ENCODE measurements at regions not wholly inside any gene's neighbourhood (a gene's known extent, or its start where the extent isn't known, plus 50 kb on each side); places are given as distances from the start of the nearest gene placed in this dataset.

DNA sequence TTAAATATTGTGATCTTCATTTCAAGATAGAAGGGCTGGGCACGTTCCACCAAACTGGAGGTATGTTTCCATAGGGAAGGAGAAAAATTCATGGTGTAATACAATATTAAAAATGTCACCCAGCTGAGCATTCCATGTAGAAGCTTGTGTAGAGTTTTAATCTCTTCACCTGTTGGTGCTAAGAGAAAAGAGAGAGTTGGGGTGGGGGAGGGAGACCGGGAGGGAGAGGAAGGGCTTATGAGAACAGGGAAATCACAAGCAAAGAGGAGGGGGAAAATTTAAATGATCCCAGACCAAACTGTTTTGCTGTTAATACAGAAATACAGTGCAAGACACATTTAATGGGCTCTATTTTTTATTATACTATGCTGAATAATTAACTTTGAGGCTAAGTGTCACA lies 345.8 kb downstream of the ZNF536 start:
- H3K36me3 Mint-ChIP-seq: no peaks in the 10 kb centered on the region
- H3K4me3 ChIP-seq (replicated peaks in 1 of 3; ENCODE audit: low read depth in 2 of 3, low read length in 3 of 3): no peak overlapping the region
- H3K27ac ChIP-seq (ENCODE audit: low read depth in 1 of 2, low read length in 2 of 2): no peak overlapping the region
- no peaks in the 10 kb centered on the region for H4K20me1 ChIP-seq (ENCODE audit: insufficient read depth, low read length)
- H3K27ac Mint-ChIP-seq: no peak overlapping the region
- no peaks in the 10 kb centered on the region for H3K9me3 ChIP-seq (replicated peaks in 1 of 2; ENCODE audit: control insufficient read depth in 1 of 2, insufficient read depth in 1 of 2, low read length in 2 of 2)
- H3K4me2 ChIP-seq (replicated peaks; ENCODE audit: extremely low read depth, low read length, poor library complexity, severe bottlenecking): no peak overlapping the region
- H3K4me1 Mint-ChIP-seq: peaks cover 14% of the 10 kb centered on the region
- no CpG with 5 or more reads among the region's 2 CpGs for WGBS (ENCODE audit: insufficient coverage)
- no peak overlapping the region for H2AFZ ChIP-seq (ENCODE audit: insufficient read depth, low read depth, low read length, poor library complexity, severe bottlenecking)
- TF ChIP-seq, protein P1, sequence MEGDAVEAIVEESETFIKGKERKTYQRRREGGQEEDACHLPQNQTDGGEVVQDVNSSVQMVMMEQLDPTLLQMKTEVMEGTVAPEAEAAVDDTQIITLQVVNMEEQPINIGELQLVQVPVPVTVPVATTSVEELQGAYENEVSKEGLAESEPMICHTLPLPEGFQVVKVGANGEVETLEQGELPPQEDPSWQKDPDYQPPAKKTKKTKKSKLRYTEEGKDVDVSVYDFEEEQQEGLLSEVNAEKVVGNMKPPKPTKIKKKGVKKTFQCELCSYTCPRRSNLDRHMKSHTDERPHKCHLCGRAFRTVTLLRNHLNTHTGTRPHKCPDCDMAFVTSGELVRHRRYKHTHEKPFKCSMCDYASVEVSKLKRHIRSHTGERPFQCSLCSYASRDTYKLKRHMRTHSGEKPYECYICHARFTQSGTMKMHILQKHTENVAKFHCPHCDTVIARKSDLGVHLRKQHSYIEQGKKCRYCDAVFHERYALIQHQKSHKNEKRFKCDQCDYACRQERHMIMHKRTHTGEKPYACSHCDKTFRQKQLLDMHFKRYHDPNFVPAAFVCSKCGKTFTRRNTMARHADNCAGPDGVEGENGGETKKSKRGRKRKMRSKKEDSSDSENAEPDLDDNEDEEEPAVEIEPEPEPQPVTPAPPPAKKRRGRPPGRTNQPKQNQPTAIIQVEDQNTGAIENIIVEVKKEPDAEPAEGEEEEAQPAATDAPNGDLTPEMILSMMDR (IDR thresholded peaks at IDR 0.05): no peak
- H3K9me3 Mint-ChIP-seq: peaks cover 0 to 2% (median 0%) of the 10 kb centered on the region in 7 donors
- no peaks in the 10 kb centered on the region for H3K27me3 ChIP-seq (ENCODE audit: control insufficient read depth in 2 of 2, insufficient read depth in 2 of 2, low read length in 2 of 2)
- peaks cover 6 to 16% of the 10 kb centered on the region in 2 donors for H3K4me1 ChIP-seq (ENCODE audit: control insufficient read depth in 1 of 2, insufficient read depth in 2 of 2, low read length in 2 of 2)
- H3K27me3 Mint-ChIP-seq (ENCODE audit: low read depth in 3 of 3): peaks cover 2 to 16% (median 7%) of the 10 kb centered on the region in 3 donors
- no peak for DNase-seq
- no peaks in the 10 kb centered on the region for H3K79me2 ChIP-seq (ENCODE audit: insufficient read depth, low read length)
- intact Hi-C loops (cut with micrococcal nuclease): no loop called here
- no peaks in the 10 kb centered on the region for H3K36me3 ChIP-seq (replicated peaks in 1 of 2; ENCODE audit: control insufficient read depth in 1 of 2, insufficient read depth in 2 of 2, low read length in 2 of 2)
- H3K9ac ChIP-seq (ENCODE audit: insufficient read depth, low read length, poor library complexity, severe bottlenecking): no peak overlapping the region
- H3K4me3 Mint-ChIP-seq: no peak overlapping the region

DNA sequence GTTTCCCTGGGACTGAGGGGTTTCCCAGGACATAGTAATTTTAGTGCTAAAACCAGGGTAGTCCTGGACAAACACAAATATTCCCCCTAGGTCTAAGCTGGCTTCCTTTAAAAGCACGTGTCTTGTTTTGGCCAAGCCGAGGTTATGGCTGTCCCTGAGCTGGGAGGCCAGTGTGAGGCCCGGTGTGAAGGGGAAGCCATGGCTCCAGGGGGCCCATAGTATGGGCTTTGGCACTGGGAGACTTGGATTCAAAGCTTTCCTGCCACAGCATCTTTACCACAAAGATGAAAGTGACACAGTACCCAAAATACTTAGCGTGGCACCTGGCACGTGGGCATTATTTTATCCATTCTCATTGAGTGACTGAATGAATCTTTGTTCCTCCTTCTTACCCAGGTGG lies 345.2 kb downstream of the ZNF536 start:
- H3K4me1 Mint-ChIP-seq: peaks cover 14% of the 10 kb centered on the region
- intact Hi-C loops (cut with micrococcal nuclease): no loop called here

More for the DNA sequence above, 345.2 kb downstream of the ZNF536 start:
- no peak overlapping the region for H3K4me2 ChIP-seq (replicated peaks; ENCODE audit: extremely low read depth, low read length, poor library complexity, severe bottlenecking)
- no peaks in the 10 kb centered on the region for H3K36me3 Mint-ChIP-seq
- H3K9ac ChIP-seq (ENCODE audit: insufficient read depth, low read length, poor library complexity, severe bottlenecking): no peak overlapping the region
- no peaks in the 10 kb centered on the region for H3K9me3 ChIP-seq (replicated peaks in 1 of 2; ENCODE audit: control insufficient read depth in 1 of 2, insufficient read depth in 1 of 2, low read length in 2 of 2)
- no peaks in the 10 kb centered on the region for H4K20me1 ChIP-seq (ENCODE audit: insufficient read depth, low read length)
- H2AFZ ChIP-seq (ENCODE audit: insufficient read depth, low read depth, low read length, poor library complexity, severe bottlenecking): no peak overlapping the region
- H3K4me3 ChIP-seq (replicated peaks in 1 of 3; ENCODE audit: low read depth in 2 of 3, low read length in 3 of 3): no peak overlapping the region
- no peak for DNase-seq
- H3K4me3 Mint-ChIP-seq: no peak overlapping the region
- peaks cover 0 to 2% of the 10 kb centered on the region in 2 donors for H3K27me3 ChIP-seq (ENCODE audit: control insufficient read depth in 2 of 2, insufficient read depth in 2 of 2, low read length in 2 of 2)
- H3K27ac Mint-ChIP-seq: no peak overlapping the region
- H3K36me3 ChIP-seq (replicated peaks in 1 of 2; ENCODE audit: control insufficient read depth in 1 of 2, insufficient read depth in 2 of 2, low read length in 2 of 2): no peaks in the 10 kb centered on the region
- no peak overlapping the region for H3K27ac ChIP-seq (ENCODE audit: low read depth in 1 of 2, low read length in 2 of 2)
- no peaks in the 10 kb centered on the region for H3K79me2 ChIP-seq (ENCODE audit: insufficient read depth, low read length)
- 100% methylated on average over 3 of the region's 5 CpGs for WGBS (ENCODE audit: insufficient coverage)
- peaks cover 6 to 16% of the 10 kb centered on the region in 2 donors for H3K4me1 ChIP-seq (ENCODE audit: control insufficient read depth in 1 of 2, insufficient read depth in 2 of 2, low read length in 2 of 2)
- TF ChIP-seq, protein P1 (IDR thresholded peaks at IDR 0.05): no peak
- peaks cover 0 to 2% (median 0%) of the 10 kb centered on the region in 7 donors for H3K9me3 Mint-ChIP-seq
- H3K27me3 Mint-ChIP-seq (ENCODE audit: low read depth in 3 of 3): peaks cover 4 to 16% (median 10%) of the 10 kb centered on the region in 3 donors
